Kidney epithelial cell (primary cell): ENCODE measurements at regions not wholly inside any gene's neighbourhood (a gene's known extent, or its start where the extent isn't known, plus 50 kb on each side); places are given as distances from the start of the nearest gene placed in this dataset.
A peak's percentile ranks its signal among the peaks of the same experiment; 100 is the strongest.

ENCODE experiments used
- DNase-seq: peaks from one replicate; pipeline ENCODE4 v3.0.0-alpha.2; 2010; ENCODE audit warnings: low read depth
- H3K27me3 ChIP-seq: 2 replicates; pipeline ENCODE4 v1.6.0; 2011; ENCODE audit warnings: low read length; ENCODE audit not compliant: control insufficient read depth, insufficient read depth
- H3K36me3 ChIP-seq: 2 replicates; pipeline ENCODE4 v1.5.1; 2011; ENCODE audit warnings: low read length; ENCODE audit not compliant: control insufficient read depth, insufficient read depth
- H3K4me3 ChIP-seq: 2 replicates; pipeline ENCODE4 v1.5.1; 2011; ENCODE audit warnings: low read depth, mild to moderate bottlenecking, control low read depth, low read length
- TF ChIP-seq, protein P1 (sequence below): IDR thresholded peaks from 2 replicates; pipeline ENCODE4 v1.5.1; 2011; ENCODE audit warnings: mild to moderate bottlenecking, moderate library complexity, low read length, control low read depth, inconsistent platforms; ENCODE audit not compliant: insufficient read depth, poor library complexity, severe bottlenecking

DNA sequence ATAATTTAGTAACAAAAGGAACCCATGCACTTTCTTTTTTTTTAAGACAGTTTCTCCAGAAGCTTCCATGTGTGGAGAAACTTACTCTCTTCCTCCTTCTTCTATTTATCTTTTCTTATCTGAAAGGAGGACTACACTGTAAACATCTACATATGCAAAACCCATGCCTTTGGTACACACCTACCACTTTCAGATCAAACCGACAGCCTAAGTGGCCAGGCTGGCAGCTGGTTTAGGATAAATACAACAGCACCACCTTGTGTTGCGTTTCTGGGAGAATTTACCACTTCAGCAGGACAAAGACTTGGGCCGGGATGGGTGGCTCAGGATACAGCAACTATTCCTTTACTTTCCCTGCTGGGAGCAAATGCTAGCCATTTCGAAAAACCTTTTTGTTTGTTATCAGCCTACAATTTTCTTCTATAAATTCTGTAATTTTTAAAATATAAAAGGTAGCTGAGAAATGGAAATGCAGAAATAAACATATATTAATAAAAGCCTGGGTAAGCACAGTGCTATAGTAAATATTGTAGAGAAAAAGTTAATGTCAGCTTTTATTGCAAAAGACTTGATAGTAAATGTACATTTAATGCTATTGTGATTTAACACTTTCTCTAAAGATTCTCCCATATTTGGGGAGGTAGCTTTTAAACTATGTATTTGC lies 94.0 kb upstream of the RFC3 start:
- peak; percentile 52 for DNase-seq
- Histone ChIP-seq H3K36me3 (no peaks in the 10 kb centered on the region), H3K27me3 (no peaks in the 10 kb centered on the region), H3K4me3 (no peak overlapping the region)
- TF ChIP-seq, protein P1, sequence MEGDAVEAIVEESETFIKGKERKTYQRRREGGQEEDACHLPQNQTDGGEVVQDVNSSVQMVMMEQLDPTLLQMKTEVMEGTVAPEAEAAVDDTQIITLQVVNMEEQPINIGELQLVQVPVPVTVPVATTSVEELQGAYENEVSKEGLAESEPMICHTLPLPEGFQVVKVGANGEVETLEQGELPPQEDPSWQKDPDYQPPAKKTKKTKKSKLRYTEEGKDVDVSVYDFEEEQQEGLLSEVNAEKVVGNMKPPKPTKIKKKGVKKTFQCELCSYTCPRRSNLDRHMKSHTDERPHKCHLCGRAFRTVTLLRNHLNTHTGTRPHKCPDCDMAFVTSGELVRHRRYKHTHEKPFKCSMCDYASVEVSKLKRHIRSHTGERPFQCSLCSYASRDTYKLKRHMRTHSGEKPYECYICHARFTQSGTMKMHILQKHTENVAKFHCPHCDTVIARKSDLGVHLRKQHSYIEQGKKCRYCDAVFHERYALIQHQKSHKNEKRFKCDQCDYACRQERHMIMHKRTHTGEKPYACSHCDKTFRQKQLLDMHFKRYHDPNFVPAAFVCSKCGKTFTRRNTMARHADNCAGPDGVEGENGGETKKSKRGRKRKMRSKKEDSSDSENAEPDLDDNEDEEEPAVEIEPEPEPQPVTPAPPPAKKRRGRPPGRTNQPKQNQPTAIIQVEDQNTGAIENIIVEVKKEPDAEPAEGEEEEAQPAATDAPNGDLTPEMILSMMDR, result peak; percentile 75

DNA sequence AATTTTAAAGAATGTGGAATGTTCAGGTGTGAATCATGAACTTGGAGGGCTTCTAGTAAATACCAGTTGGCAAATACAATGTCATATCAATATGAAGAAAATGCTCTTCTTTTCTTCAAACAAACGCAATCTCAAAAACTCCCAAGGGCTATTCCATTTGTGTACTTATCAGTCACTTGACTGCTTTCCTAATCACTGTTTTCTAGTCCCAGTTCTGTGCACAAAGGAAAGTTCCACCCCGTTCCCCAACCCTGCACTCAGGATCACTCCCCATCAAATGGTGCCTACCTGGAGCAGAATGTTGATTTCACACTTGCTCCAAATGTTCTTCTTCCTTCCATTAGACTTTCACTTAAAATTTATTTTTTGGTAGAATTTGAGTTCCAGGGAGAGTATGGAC lies 92.6 kb upstream of the RFC3 start:
- Histone ChIP-seq H3K36me3 (no peaks in the 10 kb centered on the region), H3K27me3 (no peaks in the 10 kb centered on the region), H3K4me3 (no peak overlapping the region)
- no peak for DNase-seq
- TF ChIP-seq, protein P1, result no peak

DNA sequence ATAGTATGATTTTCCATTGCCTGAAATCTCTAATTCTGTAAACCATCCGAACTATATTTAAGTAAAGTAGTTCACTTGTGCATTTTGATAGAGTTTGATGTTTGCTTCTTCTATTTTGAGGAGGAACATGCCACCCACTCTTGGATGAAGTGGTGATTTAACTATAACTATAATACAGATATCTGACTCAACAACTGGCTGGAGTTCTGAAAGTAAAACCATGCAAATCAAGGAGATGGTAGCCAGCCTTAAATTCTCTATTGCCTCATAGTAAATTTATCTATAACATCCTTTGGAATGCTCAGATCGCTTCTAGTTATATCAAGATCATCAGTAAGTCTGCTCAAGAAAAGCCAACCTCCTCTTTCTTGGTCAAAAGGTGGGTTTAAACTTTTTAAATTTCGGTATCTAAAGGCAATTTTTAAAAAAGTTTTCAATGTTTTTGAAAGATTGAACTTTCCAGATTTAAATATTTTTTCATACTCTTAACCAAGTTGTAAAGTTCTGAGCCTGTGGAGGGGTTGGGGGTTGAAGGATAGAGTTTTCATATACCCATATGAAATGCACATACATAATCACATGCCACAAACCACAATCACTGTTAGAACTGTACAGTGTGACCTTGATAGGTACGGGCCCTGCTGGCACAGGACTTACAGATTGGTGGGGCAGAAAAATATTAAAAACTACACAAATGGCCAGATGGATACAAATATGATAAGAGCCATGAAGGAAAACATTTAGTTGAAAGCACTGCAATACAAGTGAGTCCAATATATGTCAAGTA lies 90.5 kb upstream of the RFC3 start:
- TF ChIP-seq, protein P1, result no peak
- Histone ChIP-seq H3K36me3 (no peaks in the 10 kb centered on the region), H3K4me3 (no peak overlapping the region), H3K27me3 (no peaks in the 10 kb centered on the region)
- no peak for DNase-seq

DNA sequence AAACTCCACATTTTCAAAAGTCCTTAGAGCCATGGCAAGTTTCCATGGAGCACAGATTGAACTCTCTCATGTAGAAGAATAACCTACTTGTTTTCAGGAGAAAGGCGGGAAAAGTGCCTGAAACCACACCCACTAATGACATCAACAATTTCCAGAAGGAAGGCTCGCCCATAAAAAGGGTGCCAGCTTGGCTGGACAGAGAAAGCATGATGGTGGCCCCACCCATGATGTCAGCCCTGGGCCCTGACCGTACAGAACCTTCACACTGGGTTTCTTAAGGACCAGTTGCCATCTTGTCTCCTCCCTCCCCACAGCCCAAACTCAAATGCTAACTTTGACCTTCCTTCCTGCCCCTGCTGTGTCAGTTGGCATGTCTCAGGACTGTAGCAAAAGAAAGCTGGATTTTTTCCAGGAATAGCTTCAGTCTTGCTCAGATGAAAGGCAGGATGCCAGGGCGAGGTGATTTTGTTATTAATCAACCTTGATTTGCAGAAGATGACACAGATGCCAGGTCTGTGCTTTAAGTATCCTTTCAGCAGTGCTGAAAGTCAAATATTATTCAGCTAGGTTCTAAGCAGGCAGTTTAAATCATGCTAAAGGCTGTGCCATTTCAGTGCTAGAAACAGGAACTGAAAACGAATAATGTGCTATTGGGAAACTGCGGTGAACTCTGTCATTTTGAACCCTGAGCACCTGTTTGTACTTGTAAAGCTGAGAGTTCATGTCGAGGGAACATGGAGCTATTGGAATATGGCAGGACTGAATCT lies 89.5 kb upstream of the RFC3 start:
- H3K27me3 ChIP-seq, result no peaks in the 10 kb centered on the region
- no peaks in the 10 kb centered on the region for H3K36me3 ChIP-seq
- TF ChIP-seq, protein P1, result no peak
- DNase-seq, result no peak
- no peak overlapping the region for H3K4me3 ChIP-seq

DNA sequence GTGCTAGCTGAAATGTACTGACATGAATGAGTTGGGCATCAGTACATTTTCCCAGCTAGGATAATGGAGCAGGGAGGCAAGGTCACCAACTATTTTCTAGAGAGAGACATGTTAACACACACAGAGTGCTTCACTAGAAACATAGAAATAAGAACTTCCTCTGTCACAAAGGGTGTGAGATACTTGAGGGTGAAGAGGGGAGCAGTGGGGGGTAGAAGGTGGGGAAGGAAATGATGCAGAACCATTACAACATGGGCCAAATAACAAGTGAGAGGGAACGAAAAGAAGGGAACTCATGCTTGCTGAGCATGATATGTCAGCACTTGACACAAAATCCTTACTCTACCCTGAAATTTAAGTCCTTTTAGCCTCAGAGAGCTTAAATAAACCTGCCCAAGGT lies 87.8 kb upstream of the RFC3 start:
- Histone ChIP-seq H3K4me3 (no peak overlapping the region), H3K36me3 (no peaks in the 10 kb centered on the region), H3K27me3 (no peaks in the 10 kb centered on the region)
- no peak for DNase-seq
- TF ChIP-seq, protein P1, result no peak
